ENCODE measurements at regions not wholly inside any gene's neighbourhood (a gene's known extent, or its start where the extent isn't known, plus 50 kb on each side); places are given as distances from the start of the nearest gene placed in this dataset.

- DNase-seq = no peak
- TF ChIP-seq CTCF (IDR thresholded peaks at IDR 0.05; ENCODE audit: partially characterized antibody, unreplicated experiment) = no peak
- Mint-ChIP-seq H3K9me3 (ENCODE audit: unreplicated experiment) (no peaks in the 10 kb centered on the region), H3K4me3 (ENCODE audit: unreplicated experiment) (no peak overlapping the region), H3K4me1 (ENCODE audit: low read depth, unreplicated experiment) (peaks cover 2% of the 10 kb centered on the region), H3K27ac (ENCODE audit: unreplicated experiment) (no peak overlapping the region), H3K27me3 (ENCODE audit: unreplicated experiment) (no peaks in the 10 kb centered on the region), H3K36me3 (ENCODE audit: unreplicated experiment) (no peaks in the 10 kb centered on the region)
Observed at GRCh38 chr5:125528881-125529280, 782.4 kb upstream of the ZNF608 start.

DNA sequence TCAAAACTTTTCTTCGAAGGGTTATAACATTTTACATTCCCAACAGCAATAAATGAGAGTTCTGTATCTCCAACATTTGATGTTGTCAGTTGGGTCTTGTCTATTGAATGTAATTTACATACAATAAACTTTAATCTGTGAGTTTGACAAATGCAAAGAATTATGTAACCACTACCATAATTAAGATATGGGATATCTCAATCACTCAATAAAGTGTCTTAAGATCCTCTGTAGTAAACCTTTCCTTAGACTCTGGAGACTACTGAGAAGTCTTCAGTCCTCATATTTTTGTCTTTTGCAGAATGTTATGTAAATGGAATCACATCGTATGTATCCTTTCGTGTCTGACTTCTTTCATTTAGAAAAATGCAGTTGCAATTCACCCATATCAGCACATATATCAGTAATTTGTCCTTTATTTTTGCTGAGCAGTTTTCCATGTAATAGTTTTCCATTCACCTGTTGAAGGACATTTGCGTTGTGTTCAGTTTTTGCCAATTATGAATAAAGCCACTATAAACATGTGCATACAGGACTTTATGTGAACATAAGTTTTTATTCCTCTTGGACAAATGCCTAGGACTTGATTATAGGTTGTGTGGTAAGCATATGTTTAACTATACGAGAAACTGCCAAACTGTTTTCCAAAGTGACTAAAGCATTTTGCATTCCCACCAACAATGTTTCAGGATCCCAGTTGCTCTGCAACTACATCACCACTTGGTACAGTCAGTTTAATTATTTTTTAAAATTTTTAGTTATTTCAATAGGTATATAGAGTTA lies 784.6 kb upstream of the ZNF608 start:
- Mint-ChIP-seq H3K27ac (ENCODE audit: unreplicated experiment) (no peak overlapping the region), H3K4me1 (ENCODE audit: low read depth, unreplicated experiment) (peaks cover 2% of the 10 kb centered on the region), H3K9me3 (ENCODE audit: unreplicated experiment) (no peaks in the 10 kb centered on the region), H3K27me3 (ENCODE audit: unreplicated experiment) (no peaks in the 10 kb centered on the region), H3K4me3 (ENCODE audit: unreplicated experiment) (no peak overlapping the region), H3K36me3 (ENCODE audit: unreplicated experiment) (no peaks in the 10 kb centered on the region)
- no peak for TF ChIP-seq CTCF (IDR thresholded peaks at IDR 0.05; ENCODE audit: partially characterized antibody, unreplicated experiment)
- DNase-seq = no peak

GRCh38 chr5:125536095-125536494 lies 789.7 kb upstream of the ZNF608 start:
- no peak overlapping the region for H3K27ac Mint-ChIP-seq (ENCODE audit: unreplicated experiment)
- no peak for TF ChIP-seq CTCF (IDR thresholded peaks at IDR 0.05; ENCODE audit: partially characterized antibody, unreplicated experiment)
- peaks cover 2% of the 10 kb centered on the region for H3K9me3 Mint-ChIP-seq (ENCODE audit: unreplicated experiment)
- DNase-seq = no peak
- no peak overlapping the region for H3K4me3 Mint-ChIP-seq (ENCODE audit: unreplicated experiment)
- H3K27me3 Mint-ChIP-seq (ENCODE audit: unreplicated experiment) = no peaks in the 10 kb centered on the region
- no peaks in the 10 kb centered on the region for H3K4me1 Mint-ChIP-seq (ENCODE audit: low read depth, unreplicated experiment)
- H3K36me3 Mint-ChIP-seq (ENCODE audit: unreplicated experiment) = peaks cover 8% of the 10 kb centered on the region

DNA sequence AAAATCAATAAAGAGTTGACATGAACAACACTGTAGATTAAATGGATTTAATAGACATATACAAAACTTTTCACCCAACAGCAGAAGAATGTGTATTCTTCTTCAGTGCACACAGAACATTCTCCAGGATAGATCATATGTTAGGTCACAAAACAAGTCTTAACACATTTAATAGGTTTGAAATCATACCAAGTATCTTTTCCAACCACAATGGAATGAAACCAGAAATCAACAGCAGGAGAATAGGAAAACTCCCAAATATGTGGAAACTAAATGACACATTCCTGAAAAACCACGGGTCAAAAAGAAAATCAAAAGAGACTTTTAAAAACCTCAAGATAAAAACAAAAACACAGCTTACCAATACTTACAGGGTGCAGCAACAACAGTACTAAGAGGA lies 790.1 kb upstream of the ZNF608 start:
- Mint-ChIP-seq H3K27ac (ENCODE audit: unreplicated experiment) (no peak overlapping the region), H3K36me3 (ENCODE audit: unreplicated experiment) (peaks cover 8% of the 10 kb centered on the region), H3K4me3 (ENCODE audit: unreplicated experiment) (no peak overlapping the region), H3K9me3 (ENCODE audit: unreplicated experiment) (peaks cover 2% of the 10 kb centered on the region), H3K27me3 (ENCODE audit: unreplicated experiment) (no peaks in the 10 kb centered on the region), H3K4me1 (ENCODE audit: low read depth, unreplicated experiment) (no peaks in the 10 kb centered on the region)
- TF ChIP-seq CTCF (IDR thresholded peaks at IDR 0.05; ENCODE audit: partially characterized antibody, unreplicated experiment) = no peak
- no peak for DNase-seq

GRCh38 chr5:125537661-125538060 lies 791.2 kb upstream of the ZNF608 start:
- TF ChIP-seq CTCF (IDR thresholded peaks at IDR 0.05; ENCODE audit: partially characterized antibody, unreplicated experiment) = no peak
- DNase-seq = no peak
- H3K4me3 Mint-ChIP-seq (ENCODE audit: unreplicated experiment) = no peak overlapping the region
- H3K4me1 Mint-ChIP-seq (ENCODE audit: low read depth, unreplicated experiment) = no peaks in the 10 kb centered on the region
- no peaks in the 10 kb centered on the region for H3K27me3 Mint-ChIP-seq (ENCODE audit: unreplicated experiment)
- H3K9me3 Mint-ChIP-seq (ENCODE audit: unreplicated experiment) = peaks cover 2% of the 10 kb centered on the region
- H3K27ac Mint-ChIP-seq (ENCODE audit: unreplicated experiment) = no peak overlapping the region
- H3K36me3 Mint-ChIP-seq (ENCODE audit: unreplicated experiment) = peaks cover 8% of the 10 kb centered on the region

All from glutamatergic neuron (in vitro differentiated cells).